Heart right ventricle (tissue), 16 donors: ENCODE measurements at regions not wholly inside any gene's neighbourhood (a gene's known extent, or its start where the extent isn't known, plus 50 kb on each side); places are given as distances from the start of the nearest gene placed in this dataset.

Source experiments
- ATAC-seq, 8 donors: fragments of 200-7000 bp; cut with Tn5 transposase; one replicate each; pipeline ENCODE4 v1.9.1; 2020; ENCODE audit warnings: mild to moderate bottlenecking in 8 of 8, moderate library complexity in 8 of 8, moderate number of reproducible peaks in 1 of 8
- DNase-seq, 2 donors: peaks; one replicate each; pipeline ENCODE4 v3.0.0-alpha.2; 2020
- H3K27ac ChIP-seq, 10 donors: fragments of 200-600 bp; sonication (generic) in 2 of 10; one replicate each; pipeline versions ENCODE4 v1.5.0 to v1.8.0; 2020 to 2022; ENCODE audit warnings: mild to moderate bottlenecking in 3 of 10
- H3K27me3 ChIP-seq, 7 donors: fragments of 200-600 bp; one replicate each; pipeline ENCODE4 v1.8.0; 2021 to 2022; ENCODE audit warnings: mild to moderate bottlenecking in 2 of 7
- H3K36me3 ChIP-seq, 9 donors: fragments of 200-600 bp; sonication (generic) in 1 of 9; one replicate each; pipeline versions ENCODE4 v1.5.0 to v1.8.0; 2020 to 2022; ENCODE audit warnings: mild to moderate bottlenecking in 2 of 9
- H3K4me1 ChIP-seq, 9 donors: fragments of 200-600 bp; sonication (generic) in 1 of 9; one replicate each; pipeline versions ENCODE4 v1.5.0 to v1.8.0; 2020 to 2022; ENCODE audit warnings: mild to moderate bottlenecking in 4 of 9
- H3K4me3 ChIP-seq, 10 donors: fragments of 200-600 bp; sonication (generic) in 2 of 10; one replicate each; pipeline versions ENCODE4 v1.5.0 to v1.8.0; 2020 to 2022; ENCODE audit warnings: mild to moderate bottlenecking in 7 of 10, moderate library complexity in 2 of 10
- H3K9me3 ChIP-seq, 11 donors: fragments of 200-600 bp in 10 of 11; sonication (generic) in 2 of 11; one replicate each; pipeline versions ENCODE4 v1.5.0 to v1.8.0; 2013 to 2022; ENCODE audit warnings: mild to moderate bottlenecking in 2 of 11, control low read depth in 1 of 11, moderate library complexity in 1 of 11
- WGBS, 2 donors: extraction: QIAGEN DNeasy Blood & Tissue Kit; methylation state at CpG; one replicate each; pipeline ENCODE4 v1.1.7; 2013; ENCODE audit warnings: inconsistent platforms in 1 of 2; 5-methylcytosine and 5-hydroxymethylcytosine counted together
- intact Hi-C, 10 donors: fragments of 100-400 bp; cut with DNase I; formaldehyde crosslinking; loops; one replicate each; pipeline versions ENCODE4 v1.11.1 to v1.14.2; 2022
- TF ChIP-seq, protein P1 (sequence below), 9 donors: fragments of 200-600 bp; sonication (generic) in 2 of 9; IDR thresholded peaks; one replicate each; pipeline versions ENCODE4 v1.5.0 to v1.8.0; 2021 to 2022; ENCODE audit warnings: antibody characterized with exemption in 9 of 9, mild to moderate bottlenecking in 5 of 9, moderate library complexity in 1 of 9
- donor health status: Arrhythmogenic right ventricular cardiomyopathy.
- donor health status: ischemic (EF 13 %, LVEDD 7.1; RV severe dilation, severe dysfunction).
- donor health status: healthy with polysubstance abuse.
- donor health status: DM: no; HTN: yes; CAD: no.
- donor health status: DM: no; HTN: no; CAD: no.
- donor health status: ischemic (EF 25% LVEDD 6.9; RV normal size, moderate dysfunction).
- donor health status: ischemic (EF 25% LVEDD 5.7; RV mildly dilated, moderate dysfunction).
- donor health status: healthy.
- donor health status: DM: yes; HTN: yes; CAD: no.
- donor health status: Ischemic cardiomyopathy.
- donor health status: ischemic (EF 35%, LVEDD 5.7; RV mildly dilated, moderate dysfunction).
- donor health status: nonischemic (EF 11% LVEDD 7.7; RV severe dilation, severe dysfunction).
- donor health status: DM: yes; HTN: yes; CAD: no.
- donor health status: PGD.
- donor health status: ischemic (EF 29% LVEDD 5.4; RV normal size, mild dysfunction).
- donor health status: nonischemic (EF 23%, LVEDD 6.1; RV moderate dilation, normal function).

DNA sequence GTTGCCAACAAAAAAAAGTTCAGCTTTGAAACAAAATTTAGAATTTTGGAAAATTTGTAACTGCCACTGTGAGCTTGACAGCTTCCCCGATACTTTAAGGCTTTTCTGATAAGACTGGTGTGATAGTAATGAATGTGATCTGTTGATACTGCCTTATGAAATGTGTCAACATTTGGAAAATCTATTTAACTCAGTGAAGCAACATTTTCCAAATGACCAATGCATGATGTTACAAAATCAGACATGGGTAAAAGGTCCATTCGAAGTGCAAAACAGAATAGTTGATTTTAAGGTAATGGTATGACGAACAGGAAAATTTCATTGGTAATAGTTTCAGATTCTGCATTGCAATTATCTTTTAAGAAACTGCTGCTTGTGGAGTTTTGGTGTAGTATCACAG is 175.4 kb downstream of the SEM1 start:
- H3K36me3 ChIP-seq, result no peaks in the 10 kb centered on the region
- TF ChIP-seq, protein P1, sequence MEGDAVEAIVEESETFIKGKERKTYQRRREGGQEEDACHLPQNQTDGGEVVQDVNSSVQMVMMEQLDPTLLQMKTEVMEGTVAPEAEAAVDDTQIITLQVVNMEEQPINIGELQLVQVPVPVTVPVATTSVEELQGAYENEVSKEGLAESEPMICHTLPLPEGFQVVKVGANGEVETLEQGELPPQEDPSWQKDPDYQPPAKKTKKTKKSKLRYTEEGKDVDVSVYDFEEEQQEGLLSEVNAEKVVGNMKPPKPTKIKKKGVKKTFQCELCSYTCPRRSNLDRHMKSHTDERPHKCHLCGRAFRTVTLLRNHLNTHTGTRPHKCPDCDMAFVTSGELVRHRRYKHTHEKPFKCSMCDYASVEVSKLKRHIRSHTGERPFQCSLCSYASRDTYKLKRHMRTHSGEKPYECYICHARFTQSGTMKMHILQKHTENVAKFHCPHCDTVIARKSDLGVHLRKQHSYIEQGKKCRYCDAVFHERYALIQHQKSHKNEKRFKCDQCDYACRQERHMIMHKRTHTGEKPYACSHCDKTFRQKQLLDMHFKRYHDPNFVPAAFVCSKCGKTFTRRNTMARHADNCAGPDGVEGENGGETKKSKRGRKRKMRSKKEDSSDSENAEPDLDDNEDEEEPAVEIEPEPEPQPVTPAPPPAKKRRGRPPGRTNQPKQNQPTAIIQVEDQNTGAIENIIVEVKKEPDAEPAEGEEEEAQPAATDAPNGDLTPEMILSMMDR (IDR thresholded peaks at IDR 0.05), result no peak
- H3K27ac ChIP-seq, result no peak overlapping the region
- peaks cover 0 to 6% (median 0%) of the 10 kb centered on the region in 11 donors for H3K9me3 ChIP-seq
- peaks cover 0 to 6% (median 0%) of the 10 kb centered on the region in 9 donors for H3K4me1 ChIP-seq
- 57 to 68% methylated on average over 3 of the region's 3 CpGs for WGBS, 2 donors
- H3K4me3 ChIP-seq, result no peak overlapping the region
- H3K27me3 ChIP-seq, result no peaks in the 10 kb centered on the region
- DNase-seq (no peak), ATAC-seq (no peak)
- intact Hi-C loops, result no loop called here

DNA sequence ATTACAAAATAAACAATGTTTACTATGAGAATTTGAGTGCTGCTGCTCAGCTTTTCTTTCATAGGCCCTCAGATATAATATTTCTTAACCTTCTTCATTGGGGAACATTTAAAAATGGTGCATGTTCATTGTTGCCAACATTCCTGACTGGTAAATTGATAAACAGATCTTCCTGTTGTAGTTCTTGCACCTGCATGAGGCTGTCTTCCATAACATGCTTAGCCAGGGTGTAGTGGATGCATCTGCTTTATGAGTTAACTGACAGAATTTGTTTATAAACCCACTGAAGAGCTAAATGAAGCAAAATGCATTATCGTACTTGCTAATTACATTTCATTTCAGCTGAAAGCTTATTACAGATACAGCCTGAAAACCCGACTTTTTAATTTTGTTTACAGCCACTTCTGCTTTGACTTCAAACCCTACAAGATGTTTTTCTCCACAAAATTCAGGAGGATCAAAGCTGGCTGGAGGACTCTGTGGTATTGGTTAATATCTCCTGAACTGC is 177.2 kb downstream of the SEM1 start:
- no peak for DNase-seq
- no peak for ATAC-seq
- peaks cover 0 to 6% (median 0%) of the 10 kb centered on the region in 9 donors for H3K4me1 ChIP-seq
- WGBS, 2 donors, result 53 to 74% methylated on average over 2 of the region's 2 CpGs
- intact Hi-C loops, result no loop called here
- H3K36me3 ChIP-seq, result no peaks in the 10 kb centered on the region
- peaks cover 0 to 2% (median 0%) of the 10 kb centered on the region in 7 donors for H3K27me3 ChIP-seq
- no peak overlapping the region for H3K27ac ChIP-seq
- no peak overlapping the region for H3K4me3 ChIP-seq
- no peaks in the 10 kb centered on the region for H3K9me3 ChIP-seq
- TF ChIP-seq, protein P1 (IDR thresholded peaks at IDR 0.05), result no peak

DNA sequence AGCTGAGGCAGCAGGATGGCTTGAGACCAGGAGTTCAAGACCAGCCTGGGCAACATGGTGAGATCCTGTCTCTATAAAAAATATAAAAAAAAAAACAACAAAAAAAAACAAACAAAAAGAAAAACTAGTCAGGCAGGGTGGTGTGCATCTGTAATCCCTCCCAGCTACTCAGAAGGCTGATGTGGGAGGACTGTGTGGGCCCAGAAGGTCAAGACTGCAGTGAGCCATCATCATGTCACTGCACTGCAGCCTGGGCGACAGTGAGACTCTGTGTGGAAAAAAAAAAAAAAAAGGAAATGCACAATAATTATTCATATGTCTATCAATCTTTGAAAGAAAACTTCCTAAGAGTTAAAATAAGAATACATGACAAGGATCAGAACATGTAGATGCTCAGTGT is 178.3 kb downstream of the SEM1 start:
- TF ChIP-seq, protein P1 (IDR thresholded peaks at IDR 0.05), result no peak
- Histone ChIP-seq H3K4me1 (peaks cover 0 to 6% (median 0%) of the 10 kb centered on the region in 9 donors), H3K9me3 (no peaks in the 10 kb centered on the region), H3K27ac (no peak overlapping the region), H3K27me3 (peaks cover 0 to 6% (median 0%) of the 10 kb centered on the region in 7 donors), H3K36me3 (no peaks in the 10 kb centered on the region), H3K4me3 (no peak overlapping the region)
- intact Hi-C loops, result no loop called here
- ATAC-seq (no peak), DNase-seq (no peak)
- WGBS, 2 donors, result 78 to 88% methylated on average over 1 of the region's 1 CpG

DNA sequence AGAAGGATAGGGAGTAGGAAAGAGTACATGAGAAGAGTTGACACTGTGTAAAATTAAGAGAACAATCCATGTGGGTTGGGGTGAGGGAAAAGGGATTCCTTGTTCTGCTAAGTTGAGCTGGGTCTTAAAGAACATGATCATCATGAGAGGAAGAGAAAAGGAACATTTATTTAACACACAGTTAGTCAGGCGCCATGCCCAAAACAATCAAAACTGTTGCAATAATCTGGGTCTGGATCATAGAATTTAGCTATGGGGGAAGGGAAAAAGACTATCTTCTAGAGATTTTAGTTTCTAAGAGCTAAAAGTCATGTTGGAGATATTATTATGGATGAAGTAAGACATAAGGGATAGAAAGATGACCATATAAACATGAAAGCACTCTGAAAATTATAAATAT is 178.9 kb downstream of the SEM1 start:
- H3K4me1 ChIP-seq, result peaks cover 0 to 6% (median 0%) of the 10 kb centered on the region in 9 donors
- peaks cover 0 to 6% (median 0%) of the 10 kb centered on the region in 7 donors for H3K27me3 ChIP-seq
- H3K4me3 ChIP-seq, result no peak overlapping the region
- no peaks in the 10 kb centered on the region for H3K9me3 ChIP-seq
- H3K36me3 ChIP-seq, result no peaks in the 10 kb centered on the region
- TF ChIP-seq, protein P1 (IDR thresholded peaks at IDR 0.05), result no peak
- ATAC-seq (no peak), DNase-seq (no peak)
- intact Hi-C loops, result no loop called here
- WGBS, 2 donors, result 96 to 97% methylated on average over 1 of the region's 1 CpG
- H3K27ac ChIP-seq, result no peak overlapping the region
